ENCODE measurements at regions not wholly inside any gene's neighbourhood (a gene's known extent, or its start where the extent isn't known, plus 50 kb on each side); places are given as distances from the start of the nearest gene placed in this dataset.

DNA sequence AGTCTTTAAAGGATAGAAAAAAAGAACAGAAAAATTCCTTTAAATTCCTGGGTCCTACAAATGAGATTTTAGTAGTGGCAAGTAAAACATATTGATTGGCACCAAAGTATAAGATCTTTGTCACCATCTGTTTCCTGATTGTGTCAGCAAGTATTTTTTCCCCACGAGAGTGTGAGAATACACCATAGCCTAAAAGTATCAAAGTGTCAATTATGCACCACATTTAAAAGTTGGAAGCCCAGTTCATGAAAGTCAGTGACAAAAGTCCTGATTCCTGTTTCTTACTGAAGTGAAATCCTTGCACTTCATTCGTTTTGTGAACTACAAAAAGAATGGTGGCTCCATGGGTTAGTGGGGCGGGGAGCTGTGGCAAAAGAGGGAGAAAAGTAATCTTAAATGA is 83.8 kb upstream of the DPH6 start:
- Mint-ChIP-seq H3K27me3 (ENCODE audit: low read depth) (peaks cover 21% of the 10 kb centered on the region), H3K36me3 (ENCODE audit: low read depth) (no peaks in the 10 kb centered on the region), H3K9me3 (no peaks in the 10 kb centered on the region), H3K4me1 (ENCODE audit: low read depth) (no peaks in the 10 kb centered on the region), H3K27ac (no peak overlapping the region), H3K4me3 (no peak overlapping the region)
- intact Hi-C loops (cut with micrococcal nuclease), result no loop called here
- DNase-seq, result no peak
- CTCF ChIA-PET, result no interaction called here

DNA sequence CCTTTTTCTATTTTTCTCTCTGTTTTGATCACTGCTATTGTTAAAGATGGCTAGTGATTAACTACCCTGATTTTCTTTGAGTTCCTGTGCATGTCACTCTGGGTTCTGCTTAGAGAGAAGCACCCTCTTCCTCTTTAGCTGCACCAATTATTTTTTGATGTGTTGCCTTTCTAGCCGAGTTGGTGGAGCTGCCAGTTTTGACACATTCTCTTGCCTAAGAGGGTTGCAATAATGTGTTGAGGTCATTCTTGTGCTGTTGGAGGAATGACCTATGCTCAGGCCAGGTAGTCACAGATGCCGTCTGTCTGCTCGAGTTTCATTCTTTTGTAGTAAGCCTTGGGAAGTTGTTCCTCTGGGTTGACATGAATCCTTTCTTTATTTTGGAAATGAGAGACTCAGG is 84.6 kb upstream of the DPH6 start:
- H3K36me3 Mint-ChIP-seq (ENCODE audit: low read depth), result no peaks in the 10 kb centered on the region
- CTCF ChIA-PET, result no interaction called here
- no peak overlapping the region for H3K27ac Mint-ChIP-seq
- peaks cover 21% of the 10 kb centered on the region for H3K27me3 Mint-ChIP-seq (ENCODE audit: low read depth)
- H3K4me3 Mint-ChIP-seq, result no peak overlapping the region
- no peaks in the 10 kb centered on the region for H3K9me3 Mint-ChIP-seq
- DNase-seq, result no peak
- H3K4me1 Mint-ChIP-seq (ENCODE audit: low read depth), result no peaks in the 10 kb centered on the region
- intact Hi-C loops (cut with micrococcal nuclease), result no loop called here

- CTCF ChIA-PET, result no interaction called here
- Mint-ChIP-seq H3K36me3 (ENCODE audit: low read depth) (no peaks in the 10 kb centered on the region), H3K27ac (no peak overlapping the region), H3K9me3 (no peaks in the 10 kb centered on the region), H3K4me1 (ENCODE audit: low read depth) (no peaks in the 10 kb centered on the region), H3K4me3 (no peak overlapping the region), H3K27me3 (ENCODE audit: low read depth) (peaks cover 19% of the 10 kb centered on the region)
- DNase-seq, result no peak
- intact Hi-C loops (cut with micrococcal nuclease), result no loop called here
Observed at GRCh38 chr15:35630985-35631384, 85.0 kb upstream of the DPH6 start.

DNA sequence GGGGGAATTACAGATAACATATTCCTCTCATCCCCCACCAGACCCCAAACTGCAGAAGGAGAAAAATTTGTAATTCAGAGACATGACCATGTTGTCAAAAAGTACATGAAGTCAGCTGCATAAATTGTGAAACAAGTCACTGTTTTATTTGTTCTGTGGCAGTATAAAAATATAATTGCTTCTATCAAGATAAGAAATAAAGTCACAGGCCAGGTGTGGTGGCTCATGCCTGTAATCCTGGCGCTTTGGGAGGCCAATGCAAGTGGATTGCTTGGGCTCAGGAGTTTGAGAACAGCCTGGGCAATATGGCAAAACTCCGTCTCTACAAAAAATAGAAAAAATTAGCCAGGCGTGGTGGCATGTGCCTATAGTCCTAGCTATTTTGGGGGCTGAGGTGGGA is 87.7 kb upstream of the DPH6 start:
- peaks cover 2% of the 10 kb centered on the region for H3K9me3 Mint-ChIP-seq
- CTCF ChIA-PET, result no interaction called here
- intact Hi-C loops (cut with micrococcal nuclease), result no loop called here
- DNase-seq, result no peak
- H3K27me3 Mint-ChIP-seq (ENCODE audit: low read depth), result peaks cover 23% of the 10 kb centered on the region
- no peaks in the 10 kb centered on the region for H3K4me1 Mint-ChIP-seq (ENCODE audit: low read depth)
- H3K4me3 Mint-ChIP-seq, result no peak overlapping the region
- no peaks in the 10 kb centered on the region for H3K36me3 Mint-ChIP-seq (ENCODE audit: low read depth)
- no peak overlapping the region for H3K27ac Mint-ChIP-seq

DNA sequence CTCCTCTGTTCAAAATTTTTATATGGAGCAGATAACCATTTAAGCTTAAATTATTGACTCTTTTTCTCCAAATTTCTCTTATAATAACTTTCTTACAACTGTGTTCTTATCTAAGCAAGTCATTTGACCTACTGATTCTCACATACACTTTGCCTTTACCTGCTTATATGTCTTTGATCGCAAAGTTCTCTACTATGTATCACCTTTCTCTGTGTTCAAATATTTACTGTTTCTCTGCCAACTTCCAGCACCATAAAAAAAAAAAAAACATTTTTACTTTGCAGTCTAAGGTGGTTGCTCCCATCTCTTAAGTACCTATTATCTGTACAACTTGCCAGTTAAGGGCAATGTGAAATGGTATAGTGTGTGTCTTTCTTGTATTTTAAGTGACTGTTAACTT is 100.8 kb upstream of the DPH6 start:
- peaks cover 2% of the 10 kb centered on the region for H3K27me3 Mint-ChIP-seq (ENCODE audit: low read depth)
- H3K4me3 Mint-ChIP-seq, result no peak overlapping the region
- CTCF ChIA-PET, result no interaction called here
- H3K36me3 Mint-ChIP-seq (ENCODE audit: low read depth), result no peaks in the 10 kb centered on the region
- H3K4me1 Mint-ChIP-seq (ENCODE audit: low read depth), result no peaks in the 10 kb centered on the region
- no peak overlapping the region for H3K27ac Mint-ChIP-seq
- H3K9me3 Mint-ChIP-seq, result peaks cover 5% of the 10 kb centered on the region
- intact Hi-C loops (cut with micrococcal nuclease), result no loop called here
- DNase-seq, result no peak

DNA sequence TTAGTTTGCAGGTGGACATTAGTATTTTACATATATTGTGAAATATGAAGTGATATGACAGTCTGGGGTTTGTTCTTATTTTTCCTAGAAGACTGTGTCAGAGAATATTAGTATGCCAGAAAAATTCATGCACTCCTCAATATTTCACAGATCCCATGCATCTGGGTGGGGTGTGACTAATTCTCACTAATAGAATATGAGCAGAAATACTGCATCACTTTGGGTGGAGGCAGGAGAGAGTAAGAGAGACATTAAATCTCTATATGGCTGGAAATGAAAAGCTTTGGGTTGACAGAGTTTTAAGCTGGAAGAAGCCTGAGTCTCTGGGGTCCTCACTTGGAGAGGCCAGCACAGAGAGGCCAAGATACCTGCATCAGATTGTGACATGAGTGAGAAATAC is 101.3 kb upstream of the DPH6 start:
- no peaks in the 10 kb centered on the region for H3K4me1 Mint-ChIP-seq (ENCODE audit: low read depth)
- peaks cover 2% of the 10 kb centered on the region for H3K9me3 Mint-ChIP-seq
- no peaks in the 10 kb centered on the region for H3K36me3 Mint-ChIP-seq (ENCODE audit: low read depth)
- DNase-seq, result no peak
- no peak overlapping the region for H3K4me3 Mint-ChIP-seq
- H3K27me3 Mint-ChIP-seq (ENCODE audit: low read depth), result peaks cover 2% of the 10 kb centered on the region
- intact Hi-C loops (cut with micrococcal nuclease), result no loop called here
- CTCF ChIA-PET, result no interaction called here
- H3K27ac Mint-ChIP-seq, result no peak overlapping the region

GRCh38 chr15:35648941-35649340 is 103.0 kb upstream of the DPH6 start:
- H3K4me1 Mint-ChIP-seq (ENCODE audit: low read depth), result no peaks in the 10 kb centered on the region

DNA sequence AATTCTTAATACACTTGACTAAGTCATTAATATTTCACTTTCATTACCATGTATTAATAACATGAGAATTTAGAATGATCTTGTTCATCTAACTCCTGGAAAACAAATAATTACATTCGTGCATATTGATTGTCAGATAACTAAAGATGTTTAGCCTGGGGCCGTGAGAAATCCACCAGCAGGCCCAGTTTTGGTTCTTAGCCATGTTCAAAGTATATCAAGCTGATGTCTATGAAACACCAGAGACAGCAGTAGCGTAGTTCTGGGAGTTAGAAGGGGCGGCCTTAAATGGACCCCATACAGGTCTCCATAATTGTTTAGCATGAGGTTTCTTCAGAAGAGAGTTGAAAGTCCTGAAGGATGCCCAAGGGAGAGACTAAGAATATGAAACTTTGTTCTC is 103.6 kb upstream of the DPH6 start:
- CTCF ChIA-PET, result no interaction called here
- no peak overlapping the region for H3K4me3 Mint-ChIP-seq
- DNase-seq, result no peak
- intact Hi-C loops (cut with micrococcal nuclease), result no loop called here
- H3K27me3 Mint-ChIP-seq (ENCODE audit: low read depth), result peaks cover 10% of the 10 kb centered on the region
- H3K36me3 Mint-ChIP-seq (ENCODE audit: low read depth), result no peaks in the 10 kb centered on the region
- H3K27ac Mint-ChIP-seq, result no peak overlapping the region
- no peaks in the 10 kb centered on the region for H3K4me1 Mint-ChIP-seq (ENCODE audit: low read depth)
- H3K9me3 Mint-ChIP-seq, result no peaks in the 10 kb centered on the region

More at GRCh38 chr15:35648941-35649340, 103.0 kb upstream of the DPH6 start:
- H3K9me3 Mint-ChIP-seq, result no peaks in the 10 kb centered on the region
- DNase-seq, result no peak
- peaks cover 4% of the 10 kb centered on the region for H3K27me3 Mint-ChIP-seq (ENCODE audit: low read depth)
- CTCF ChIA-PET, result no interaction called here
- no peak overlapping the region for H3K27ac Mint-ChIP-seq
- intact Hi-C loops (cut with micrococcal nuclease), result no loop called here
- no peaks in the 10 kb centered on the region for H3K36me3 Mint-ChIP-seq (ENCODE audit: low read depth)
- no peak overlapping the region for H3K4me3 Mint-ChIP-seq

DNA sequence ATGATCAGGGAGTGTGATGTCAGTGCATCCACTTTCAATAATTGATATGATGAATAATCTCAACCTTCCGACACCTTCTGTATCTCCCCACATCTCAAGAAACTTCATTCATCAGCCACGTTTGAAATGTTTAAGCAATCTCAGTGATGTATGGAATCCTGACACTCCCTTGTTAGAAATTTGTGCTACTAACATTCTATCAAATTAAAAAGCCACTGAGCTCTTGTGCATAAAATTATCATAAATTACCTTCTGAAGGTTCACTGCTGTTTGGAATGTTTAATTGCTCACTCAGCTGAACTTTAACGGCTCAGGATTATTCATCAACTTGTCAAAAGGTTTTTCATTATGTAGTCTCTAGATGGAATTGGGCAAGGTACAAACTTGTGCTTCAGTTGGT is 108.4 kb upstream of the DPH6 start:
- no peaks in the 10 kb centered on the region for H3K36me3 Mint-ChIP-seq (ENCODE audit: low read depth)
- H3K9me3 Mint-ChIP-seq, result peaks cover 2% of the 10 kb centered on the region
- H3K4me1 Mint-ChIP-seq (ENCODE audit: low read depth), result peaks cover 7% of the 10 kb centered on the region
- intact Hi-C loops (cut with micrococcal nuclease), result no loop called here
- no peak overlapping the region for H3K4me3 Mint-ChIP-seq
- CTCF ChIA-PET, result no interaction called here
- peaks cover 10% of the 10 kb centered on the region for H3K27me3 Mint-ChIP-seq (ENCODE audit: low read depth)
- no peak for DNase-seq
- no peak overlapping the region for H3K27ac Mint-ChIP-seq

DNA sequence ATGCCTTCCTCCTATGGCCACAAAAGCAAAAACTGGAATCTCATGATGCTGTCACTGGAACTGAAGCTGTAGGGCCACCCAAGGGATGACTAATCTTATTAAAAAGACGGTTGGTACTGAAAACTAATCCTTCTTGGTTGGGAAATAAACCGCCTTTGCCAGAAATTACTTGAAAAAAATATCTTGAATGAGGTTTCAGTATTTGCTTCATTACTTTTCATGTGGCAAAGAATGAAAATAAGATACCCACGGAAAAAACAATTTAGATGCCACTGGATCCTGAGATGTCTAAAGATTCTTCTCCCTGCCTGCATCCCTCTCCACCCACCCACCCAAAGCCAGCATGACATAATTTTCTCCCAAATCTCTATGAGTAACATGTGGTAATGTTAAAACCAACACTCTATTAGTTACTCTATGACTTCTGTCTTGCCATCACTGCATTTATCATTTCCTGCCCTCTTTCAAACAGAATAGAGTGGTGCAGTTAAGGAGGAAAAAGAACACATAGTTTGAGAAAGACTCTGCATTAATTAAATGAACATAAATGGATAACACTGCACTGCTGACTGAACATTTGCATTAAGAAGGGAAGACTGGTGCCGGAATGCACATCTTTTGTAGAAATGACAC is 111.8 kb upstream of the DPH6 start:
- CTCF ChIA-PET, result no interaction called here
- intact Hi-C loops (cut with micrococcal nuclease), result loop anchor here (2.0 kb wide), 1 partner anchor 15 kb away; no protein-coding TSS in a partner anchor
- H3K27me3 Mint-ChIP-seq (ENCODE audit: low read depth), result peaks cover 16% of the 10 kb centered on the region
- peak; percentile 55 for DNase-seq
- H3K4me3 Mint-ChIP-seq, result no peak overlapping the region
- H3K4me1 Mint-ChIP-seq (ENCODE audit: low read depth), result peaks cover 7% of the 10 kb centered on the region
- H3K9me3 Mint-ChIP-seq, result peaks cover 2% of the 10 kb centered on the region
- no peaks in the 10 kb centered on the region for H3K36me3 Mint-ChIP-seq (ENCODE audit: low read depth)
- H3K27ac Mint-ChIP-seq, result peak overlapping the region; percentile 4

DNA sequence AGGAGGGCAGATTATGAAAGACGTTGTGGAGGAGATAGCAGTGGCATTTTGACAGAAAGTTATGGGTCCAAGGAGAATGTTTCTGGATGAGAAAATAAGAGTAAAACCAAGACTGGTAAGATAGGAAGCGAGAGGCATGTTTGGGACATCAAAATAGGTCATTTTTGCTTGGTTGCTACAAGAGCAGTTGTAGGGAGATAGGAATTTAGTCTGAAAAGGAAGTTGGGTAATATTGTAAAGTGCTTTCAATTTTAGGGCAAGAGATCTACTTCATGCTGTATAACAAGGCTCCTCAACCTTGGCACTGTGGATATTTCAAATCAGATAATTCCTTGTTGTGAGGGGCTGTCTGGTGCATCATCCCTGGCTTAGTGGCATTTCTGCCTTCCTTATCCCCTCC is 118.0 kb upstream of the DPH6 start:
- H3K27me3 Mint-ChIP-seq (ENCODE audit: low read depth), result peaks cover 6% of the 10 kb centered on the region
- intact Hi-C loops (cut with micrococcal nuclease), result no loop called here
- CTCF ChIA-PET, result interaction anchor here (0.7 kb wide), 1 partner anchor 931 kb away, joined by 3 read pairs; no protein-coding TSS in a partner anchor
- H3K4me1 Mint-ChIP-seq (ENCODE audit: low read depth), result peaks cover 6% of the 10 kb centered on the region
- H3K27ac Mint-ChIP-seq, result no peak overlapping the region
- DNase-seq, result no peak
- H3K4me3 Mint-ChIP-seq, result no peak overlapping the region
- H3K36me3 Mint-ChIP-seq (ENCODE audit: low read depth), result no peaks in the 10 kb centered on the region
- no peaks in the 10 kb centered on the region for H3K9me3 Mint-ChIP-seq

DNA sequence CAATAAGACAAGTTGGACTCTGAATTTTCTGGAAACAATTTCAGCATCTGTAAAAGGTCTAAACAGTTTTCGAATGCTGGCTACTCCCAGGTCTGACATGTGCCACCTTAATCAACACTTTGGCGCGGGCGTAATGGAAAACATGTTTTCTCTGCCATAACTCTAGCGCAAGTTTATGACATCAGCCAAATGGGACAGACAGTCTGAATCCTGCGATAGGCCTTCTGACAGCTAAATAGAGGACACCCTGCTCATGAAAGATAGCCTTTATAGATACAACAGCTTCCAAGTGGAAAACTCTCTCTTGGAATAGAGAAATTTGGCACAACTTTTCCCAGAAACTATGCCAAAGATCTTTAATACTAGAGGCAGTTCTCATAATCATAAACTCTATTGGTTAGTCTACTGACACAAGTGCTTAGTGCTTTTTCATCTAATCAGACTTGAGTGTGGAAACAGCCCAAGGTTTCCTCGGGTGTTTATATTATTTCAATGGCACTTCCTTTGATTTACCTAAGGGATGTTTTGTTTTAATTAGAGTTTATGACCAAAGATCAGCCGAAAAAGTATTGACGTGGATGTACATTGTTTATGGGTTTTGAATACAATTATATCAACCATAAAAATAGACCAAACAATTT is 120.1 kb upstream of the DPH6 start:
- no peak overlapping the region for H3K4me3 Mint-ChIP-seq
- H3K36me3 Mint-ChIP-seq (ENCODE audit: low read depth), result no peaks in the 10 kb centered on the region
- intact Hi-C loops (cut with micrococcal nuclease), result no loop called here
- CTCF ChIA-PET, result interaction anchor here (0.6 kb wide), 1 partner anchor 126 kb away, joined by 4 read pairs; no protein-coding TSS in a partner anchor
- DNase-seq, result no peak
- H3K9me3 Mint-ChIP-seq, result no peaks in the 10 kb centered on the region
- no peak overlapping the region for H3K27ac Mint-ChIP-seq
- H3K4me1 Mint-ChIP-seq (ENCODE audit: low read depth), result peaks cover 6% of the 10 kb centered on the region
- peaks cover 3% of the 10 kb centered on the region for H3K27me3 Mint-ChIP-seq (ENCODE audit: low read depth)

DNA sequence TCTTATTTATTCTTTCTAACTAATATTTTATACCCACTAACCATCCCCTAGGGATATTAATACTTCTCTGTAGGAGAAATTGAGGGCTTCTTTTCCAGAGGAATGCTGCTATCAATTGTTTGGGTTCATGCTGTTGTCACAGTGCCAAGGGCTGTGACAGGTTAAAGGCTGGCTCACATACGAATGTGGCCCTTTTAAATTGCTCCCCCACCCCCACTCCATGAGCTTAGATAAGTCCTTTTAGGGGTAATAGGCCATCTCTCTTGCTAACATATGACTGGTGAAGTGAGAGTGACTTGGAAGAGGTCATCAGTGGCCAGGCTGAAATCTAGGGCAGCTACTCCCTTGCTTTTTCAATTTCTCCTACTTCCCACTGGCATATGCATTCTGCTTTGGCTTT is 121.9 kb upstream of the DPH6 start:
- CTCF ChIA-PET, result no interaction called here
- H3K27ac Mint-ChIP-seq, result no peak overlapping the region
- intact Hi-C loops (cut with micrococcal nuclease), result no loop called here
- H3K9me3 Mint-ChIP-seq, result no peaks in the 10 kb centered on the region
- no peak for DNase-seq
- H3K27me3 Mint-ChIP-seq (ENCODE audit: low read depth), result peaks cover 3% of the 10 kb centered on the region
- no peak overlapping the region for H3K4me3 Mint-ChIP-seq
- H3K4me1 Mint-ChIP-seq (ENCODE audit: low read depth), result peaks cover 10% of the 10 kb centered on the region
- H3K36me3 Mint-ChIP-seq (ENCODE audit: low read depth), result no peaks in the 10 kb centered on the region
